ENCODE measurements at regions not wholly inside any gene's neighbourhood (a gene's known extent, or its start where the extent isn't known, plus 50 kb on each side); places are given as distances from the start of the nearest gene placed in this dataset.
"Not testable (repeated sequence)": the region's sequence is repeated elsewhere in the genome, so short reads cannot be mapped to it uniquely, and the experiment has no call there.

GRCh38 chr10:53356616-53357349, 584.2 kb upstream of the MBL2 start:
- FAIRE-seq (no peak), DNase-seq (ENCODE audit: insufficient read length, low spot score) (no peak)
- no peak for TF ChIP-seq TAF1 (IDR thresholded peaks at IDR 0.05; ENCODE audit: low read depth, low read length)
- no peak for TF ChIP-seq SPI1 (IDR thresholded peaks at IDR 0.05; ENCODE audit: low read depth, low read length)
- TF ChIP-seq POU2F2 (IDR thresholded peaks at IDR 0.05; ENCODE audit: low read depth, low read length): no peak
- no peak for TF ChIP-seq POLR2A (IDR thresholded peaks at IDR 0.05; ENCODE audit: low read depth, low read length)
- no peak for TF ChIP-seq PAX5 (IDR thresholded peaks at IDR 0.05; ENCODE audit: insufficient read depth, low read length, severe bottlenecking)
- no peak for TF ChIP-seq POLR2AphosphoS5 (IDR thresholded peaks at IDR 0.05; ENCODE audit: low read depth, low read length)

- FAIRE-seq; DNase-seq (ENCODE audit: insufficient read length, low spot score): not testable (repeated sequence)
Observed at GRCh38 chr10:53342531-53342930, 569.9 kb upstream of the MBL2 start.

- FAIRE-seq: not testable (repeated sequence)
Observed at GRCh38 chr10:53338199-53338598, 565.6 kb upstream of the MBL2 start.

GRCh38 chr10:53335803-53336422, 563.3 kb upstream of the MBL2 start:
- DNase-seq (ENCODE audit: insufficient read length, low spot score); FAIRE-seq: not testable (repeated sequence)

More at GRCh38 chr10:53338199-53338598, 565.6 kb upstream of the MBL2 start:
- not testable (repeated sequence) for DNase-seq (ENCODE audit: insufficient read length, low spot score)

GRCh38 chr10:53331460-53331859, 558.9 kb upstream of the MBL2 start:
- TF ChIP-seq PAX5 (IDR thresholded peaks at IDR 0.05; ENCODE audit: insufficient read depth, low read length, severe bottlenecking) (no peak), POU2F2 (IDR thresholded peaks at IDR 0.05; ENCODE audit: low read depth, low read length) (no peak), SPI1 (IDR thresholded peaks at IDR 0.05; ENCODE audit: low read depth, low read length) (no peak), POLR2A (IDR thresholded peaks at IDR 0.05; ENCODE audit: low read depth, low read length) (no peak), TAF1 (IDR thresholded peaks at IDR 0.05; ENCODE audit: low read depth, low read length) (no peak), POLR2AphosphoS5 (IDR thresholded peaks at IDR 0.05; ENCODE audit: low read depth, low read length) (no peak)
- DNase-seq (ENCODE audit: insufficient read length, low spot score): no peak
- FAIRE-seq: no peak

GRCh38 chr10:53326401-53327305, 554.1 kb upstream of the MBL2 start:
- FAIRE-seq; DNase-seq (ENCODE audit: insufficient read length, low spot score): not testable (repeated sequence)

GRCh38 chr10:53325066-53325465, 552.5 kb upstream of the MBL2 start:
- no peak for TF ChIP-seq POLR2AphosphoS5 (IDR thresholded peaks at IDR 0.05; ENCODE audit: low read depth, low read length)
- no peak for TF ChIP-seq POU2F2 (IDR thresholded peaks at IDR 0.05; ENCODE audit: low read depth, low read length)
- FAIRE-seq (no peak), DNase-seq (ENCODE audit: insufficient read length, low spot score) (no peak)

GRCh38 chr10:53315709-53316108, 543.1 kb upstream of the MBL2 start:
- FAIRE-seq: no peak
- TF ChIP-seq POLR2A (IDR thresholded peaks at IDR 0.05; ENCODE audit: low read depth, low read length): no peak
- no peak for TF ChIP-seq PAX5 (IDR thresholded peaks at IDR 0.05; ENCODE audit: insufficient read depth, low read length, severe bottlenecking)
- no peak for TF ChIP-seq TAF1 (IDR thresholded peaks at IDR 0.05; ENCODE audit: low read depth, low read length)
- TF ChIP-seq POU2F2 (IDR thresholded peaks at IDR 0.05; ENCODE audit: low read depth, low read length): no peak
- TF ChIP-seq SPI1 (IDR thresholded peaks at IDR 0.05; ENCODE audit: low read depth, low read length): no peak
- TF ChIP-seq POLR2AphosphoS5 (IDR thresholded peaks at IDR 0.05; ENCODE audit: low read depth, low read length): no peak

GRCh38 chr10:53314876-53315275, 542.3 kb upstream of the MBL2 start:
- no peak for FAIRE-seq
- no peak for DNase-seq (ENCODE audit: insufficient read length, low spot score)
- no peak for TF ChIP-seq TAF1 (IDR thresholded peaks at IDR 0.05; ENCODE audit: low read depth, low read length)
- TF ChIP-seq POU2F2 (IDR thresholded peaks at IDR 0.05; ENCODE audit: low read depth, low read length): no peak
- TF ChIP-seq POLR2A (IDR thresholded peaks at IDR 0.05; ENCODE audit: low read depth, low read length): no peak
- TF ChIP-seq PAX5 (IDR thresholded peaks at IDR 0.05; ENCODE audit: insufficient read depth, low read length, severe bottlenecking): no peak
- no peak for TF ChIP-seq POLR2AphosphoS5 (IDR thresholded peaks at IDR 0.05; ENCODE audit: low read depth, low read length)
- no peak for TF ChIP-seq SPI1 (IDR thresholded peaks at IDR 0.05; ENCODE audit: low read depth, low read length)

More at GRCh38 chr10:53315709-53316108, 543.1 kb upstream of the MBL2 start:
- DNase-seq (ENCODE audit: insufficient read length, low spot score): no peak

- TF ChIP-seq POLR2A (IDR thresholded peaks at IDR 0.05; ENCODE audit: low read depth, low read length) (no peak), POU2F2 (IDR thresholded peaks at IDR 0.05; ENCODE audit: low read depth, low read length) (no peak), SPI1 (IDR thresholded peaks at IDR 0.05; ENCODE audit: low read depth, low read length) (no peak), POLR2AphosphoS5 (IDR thresholded peaks at IDR 0.05; ENCODE audit: low read depth, low read length) (no peak), PAX5 (IDR thresholded peaks at IDR 0.05; ENCODE audit: insufficient read depth, low read length, severe bottlenecking) (no peak), TAF1 (IDR thresholded peaks at IDR 0.05; ENCODE audit: low read depth, low read length) (no peak)
- no peak for DNase-seq (ENCODE audit: insufficient read length, low spot score)
- FAIRE-seq: no peak
Observed at GRCh38 chr10:53298443-53298842, 525.9 kb upstream of the MBL2 start.
